ENCODE measurements at regions not wholly inside any gene's neighbourhood (a gene's known extent, or its start where the extent isn't known, plus 50 kb on each side); places are given as distances from the start of the nearest gene placed in this dataset.

DNA sequence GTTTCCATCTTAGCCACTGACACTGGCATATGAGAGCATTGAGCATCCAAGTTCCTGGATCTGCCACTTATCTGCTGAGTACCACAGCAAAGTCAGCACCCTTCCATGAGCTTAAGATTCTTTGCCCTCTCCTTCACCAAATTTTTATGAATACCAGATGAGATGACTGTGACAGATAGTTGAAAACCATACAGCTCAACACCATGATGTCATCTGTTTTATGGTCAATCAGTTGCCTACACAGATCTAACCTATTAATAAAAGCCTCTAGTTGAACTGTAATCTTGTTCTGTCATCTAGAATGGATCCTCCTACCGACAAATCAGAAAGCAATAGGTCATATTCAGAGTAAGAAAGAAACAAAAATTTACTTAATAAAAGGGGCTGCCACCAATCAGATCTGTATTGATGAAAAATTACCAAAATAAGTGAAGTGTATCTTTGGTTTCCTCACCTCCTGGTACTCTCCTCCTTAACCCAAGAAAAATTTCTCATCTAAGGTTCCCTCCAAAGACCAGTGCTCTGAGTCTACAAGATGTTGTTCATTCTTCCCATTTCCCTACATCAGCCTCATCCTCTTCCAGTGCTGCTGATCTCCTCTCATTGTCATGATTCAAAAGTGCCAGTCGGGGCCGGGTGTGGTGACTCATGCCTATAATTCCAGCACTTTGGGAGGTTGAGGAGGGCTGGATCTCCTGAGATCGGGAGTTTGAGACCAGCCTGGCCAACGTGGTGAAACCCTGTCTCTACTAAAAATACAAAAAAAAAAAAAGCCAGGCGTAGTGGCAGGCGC lies 138.8 kb upstream of the CTTNBP2NL start:
- TF ChIP-seq, protein P1, sequence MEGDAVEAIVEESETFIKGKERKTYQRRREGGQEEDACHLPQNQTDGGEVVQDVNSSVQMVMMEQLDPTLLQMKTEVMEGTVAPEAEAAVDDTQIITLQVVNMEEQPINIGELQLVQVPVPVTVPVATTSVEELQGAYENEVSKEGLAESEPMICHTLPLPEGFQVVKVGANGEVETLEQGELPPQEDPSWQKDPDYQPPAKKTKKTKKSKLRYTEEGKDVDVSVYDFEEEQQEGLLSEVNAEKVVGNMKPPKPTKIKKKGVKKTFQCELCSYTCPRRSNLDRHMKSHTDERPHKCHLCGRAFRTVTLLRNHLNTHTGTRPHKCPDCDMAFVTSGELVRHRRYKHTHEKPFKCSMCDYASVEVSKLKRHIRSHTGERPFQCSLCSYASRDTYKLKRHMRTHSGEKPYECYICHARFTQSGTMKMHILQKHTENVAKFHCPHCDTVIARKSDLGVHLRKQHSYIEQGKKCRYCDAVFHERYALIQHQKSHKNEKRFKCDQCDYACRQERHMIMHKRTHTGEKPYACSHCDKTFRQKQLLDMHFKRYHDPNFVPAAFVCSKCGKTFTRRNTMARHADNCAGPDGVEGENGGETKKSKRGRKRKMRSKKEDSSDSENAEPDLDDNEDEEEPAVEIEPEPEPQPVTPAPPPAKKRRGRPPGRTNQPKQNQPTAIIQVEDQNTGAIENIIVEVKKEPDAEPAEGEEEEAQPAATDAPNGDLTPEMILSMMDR (IDR thresholded peaks at IDR 0.05; ENCODE audit: low read depth, low read length), result no peak
- TF ChIP-seq, protein P2, sequence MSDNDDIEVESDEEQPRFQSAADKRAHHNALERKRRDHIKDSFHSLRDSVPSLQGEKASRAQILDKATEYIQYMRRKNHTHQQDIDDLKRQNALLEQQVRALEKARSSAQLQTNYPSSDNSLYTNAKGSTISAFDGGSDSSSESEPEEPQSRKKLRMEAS (IDR thresholded peaks at IDR 0.05; ENCODE audit: low read depth, low read length), result no peak
- TF ChIP-seq POLR2A (IDR thresholded peaks at IDR 0.05; ENCODE audit: extremely low read depth, insufficient read length), result no peak
